HS-27A (cell line): ENCODE measurements at regions not wholly inside any gene's neighbourhood (a gene's known extent, or its start where the extent isn't known, plus 50 kb on each side); places are given as distances from the start of the nearest gene placed in this dataset.
"Not testable (repeated sequence)": the region's sequence is repeated elsewhere in the genome, so short reads cannot be mapped to it uniquely, and the experiment has no call there.

Experiments used
- DNase-seq: peaks from one replicate; pipeline ENCODE4 v3.0.0-alpha.2; 2012; ENCODE audit warnings: low read depth, missing footprints

DNA sequence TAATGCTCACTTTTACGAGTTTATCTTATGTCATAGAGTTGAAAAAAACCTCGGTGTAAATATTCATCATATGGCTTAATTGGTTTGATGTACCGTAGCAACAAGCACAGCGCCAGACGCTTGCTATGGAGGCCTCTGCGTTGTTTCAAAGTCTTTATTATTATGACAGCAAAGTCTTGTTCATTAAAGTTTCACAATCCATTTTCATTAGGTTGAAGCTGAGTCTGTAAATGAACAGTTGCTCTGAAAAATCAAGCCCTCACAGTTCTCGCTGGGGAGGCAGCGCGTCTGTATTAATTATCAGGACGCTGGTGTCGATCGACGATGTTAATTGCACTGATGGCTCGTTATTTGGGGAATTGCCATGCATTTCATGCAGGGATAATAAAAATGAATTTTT, 185.6 kb downstream of the INSC start:
- no peak for DNase-seq

GRCh38 chr11:15307619-15308024, 192.9 kb downstream of the INSC start:
- DNase-seq = no peak

GRCh38 chr11:15308840-15309239, 194.1 kb downstream of the INSC start:
- no peak for DNase-seq

- no peak for DNase-seq
These were observed 194.6 kb downstream of the INSC start for GRCh38 chr11:15309296-15309695.

DNA sequence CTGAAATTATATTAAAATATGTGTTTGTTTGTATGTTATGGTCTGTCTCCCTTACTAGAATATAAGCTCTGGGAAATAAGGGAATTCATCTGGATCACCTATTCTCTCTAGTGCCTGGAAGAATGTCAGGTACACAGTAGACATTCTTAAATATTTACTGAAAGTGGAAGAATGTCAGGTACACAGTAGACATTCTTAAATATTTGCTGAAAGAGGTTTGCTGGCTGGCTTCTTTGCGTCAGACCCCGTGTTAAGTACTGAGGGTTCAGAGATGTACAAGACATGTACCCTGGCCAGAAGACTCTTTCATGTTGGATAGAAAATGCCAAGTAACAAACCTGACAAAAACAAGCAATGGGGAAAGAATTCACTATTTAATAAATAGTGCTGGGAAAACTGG, 199.1 kb downstream of the INSC start:
- DNase-seq = no peak

GRCh38 chr11:15318814-15319213, 204.1 kb downstream of the INSC start:
- no peak for DNase-seq

DNA sequence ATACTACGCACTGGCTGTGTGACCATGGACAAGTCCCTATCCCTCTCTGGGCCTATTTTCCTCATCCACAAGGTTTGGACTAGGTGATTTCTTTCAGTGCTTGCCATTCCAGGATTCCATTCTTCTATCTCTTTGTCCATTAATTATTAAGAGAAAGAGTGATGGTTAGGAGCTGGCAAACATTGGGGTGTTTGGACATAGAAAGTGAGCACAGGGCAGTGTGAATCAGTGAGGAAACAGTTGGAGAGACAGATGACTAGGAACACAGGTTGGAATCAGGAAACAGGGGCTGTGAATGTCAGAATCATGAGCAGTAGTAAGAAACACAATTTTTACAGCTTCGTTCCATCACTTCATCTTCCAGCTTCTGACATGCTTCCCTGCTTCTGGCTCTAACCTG, 211.8 kb downstream of the INSC start:
- no peak for DNase-seq

- peak; percentile 7 for DNase-seq
These were observed 213.1 kb downstream of the INSC start for GRCh38 chr11:15327786-15328231.

DNA sequence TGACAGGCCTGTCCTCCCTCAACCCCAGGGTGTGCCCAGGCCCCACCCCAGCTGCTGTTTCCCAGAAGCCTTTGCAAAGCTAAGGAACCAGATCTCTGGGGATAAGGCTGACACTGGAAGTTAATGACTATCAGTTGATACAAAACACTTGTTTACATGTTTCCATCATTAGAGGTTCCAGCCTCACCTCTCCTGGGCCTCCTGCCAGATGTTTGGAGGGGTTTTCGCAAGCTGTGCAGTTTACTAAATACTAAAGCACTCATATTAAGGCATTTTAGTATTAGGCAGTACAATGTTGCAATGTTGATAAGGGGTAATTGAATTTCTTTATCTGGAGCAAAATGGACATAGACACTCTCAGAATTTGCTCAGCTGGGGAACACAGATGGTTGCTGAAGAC, 218.7 kb downstream of the INSC start:
- no peak for DNase-seq

- DNase-seq = no peak
These were observed 220.0 kb downstream of the INSC start for GRCh38 chr11:15334766-15335165.

DNA sequence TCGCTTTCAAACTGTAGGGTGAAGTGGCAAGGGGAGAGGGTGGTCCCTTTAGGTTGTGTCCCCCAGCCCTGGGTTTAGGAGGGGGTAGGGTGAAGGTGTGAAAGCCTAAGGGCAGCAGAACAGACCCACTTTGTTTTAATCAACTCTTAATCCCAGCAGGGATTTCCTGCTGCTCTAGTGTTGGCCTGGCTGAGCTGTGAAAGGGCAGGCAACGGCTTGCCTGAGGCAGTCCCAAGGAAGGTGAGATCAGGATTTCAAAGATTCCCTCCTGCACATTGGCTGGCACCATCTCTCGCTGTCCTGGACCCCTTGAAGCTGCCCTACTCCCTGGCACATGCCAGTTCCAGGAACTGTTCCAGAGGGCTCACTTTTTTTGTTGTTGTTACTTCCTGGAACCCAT, 221.3 kb downstream of the INSC start:
- DNase-seq = no peak

- no peak for DNase-seq
These were observed 224.6 kb downstream of the INSC start for GRCh38 chr11:15339302-15339701.

DNA sequence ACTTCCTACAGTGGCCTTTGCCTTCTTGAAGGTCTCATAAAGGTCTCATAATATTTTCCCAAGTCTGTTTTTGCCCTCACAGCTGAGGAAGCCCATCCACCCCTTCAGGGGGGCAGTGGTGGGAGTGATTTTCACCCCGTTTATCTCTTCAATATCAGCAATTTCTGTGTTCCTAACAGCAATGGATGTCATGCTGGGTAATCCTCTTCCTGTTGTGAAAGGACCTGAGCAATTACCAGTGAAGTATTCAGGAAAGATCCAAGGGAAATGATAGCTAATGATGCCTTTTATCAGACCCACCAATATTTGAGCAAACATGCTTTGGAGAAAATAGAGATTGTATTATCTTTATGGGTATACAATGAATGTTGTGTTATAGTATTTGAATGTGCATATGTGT, 226.9 kb downstream of the INSC start:
- no peak for DNase-seq

GRCh38 chr11:15342163-15342562, 227.4 kb downstream of the INSC start:
- no peak for DNase-seq

DNA sequence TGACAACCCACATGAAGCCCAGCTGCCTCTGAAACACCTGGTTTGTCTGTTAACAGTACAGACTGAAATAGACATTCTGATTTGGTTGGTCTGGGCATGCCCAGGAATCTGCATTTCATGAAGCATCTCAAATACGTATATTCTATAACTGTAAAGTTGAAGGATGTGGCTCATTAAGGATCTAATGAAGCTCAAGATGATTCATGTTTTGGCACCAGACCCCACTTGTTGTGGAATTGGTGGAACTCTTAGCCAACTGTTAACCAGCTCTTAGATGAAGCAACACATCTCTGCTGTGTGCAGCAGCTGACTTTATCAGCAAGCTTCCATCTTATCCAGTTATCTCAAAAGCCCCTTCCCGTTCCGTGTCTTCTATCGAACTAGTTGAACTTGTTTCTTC, 232.2 kb downstream of the INSC start:
- DNase-seq = no peak

GRCh38 chr11:15347969-15348734, 233.4 kb downstream of the INSC start:
- no peak for DNase-seq

DNA sequence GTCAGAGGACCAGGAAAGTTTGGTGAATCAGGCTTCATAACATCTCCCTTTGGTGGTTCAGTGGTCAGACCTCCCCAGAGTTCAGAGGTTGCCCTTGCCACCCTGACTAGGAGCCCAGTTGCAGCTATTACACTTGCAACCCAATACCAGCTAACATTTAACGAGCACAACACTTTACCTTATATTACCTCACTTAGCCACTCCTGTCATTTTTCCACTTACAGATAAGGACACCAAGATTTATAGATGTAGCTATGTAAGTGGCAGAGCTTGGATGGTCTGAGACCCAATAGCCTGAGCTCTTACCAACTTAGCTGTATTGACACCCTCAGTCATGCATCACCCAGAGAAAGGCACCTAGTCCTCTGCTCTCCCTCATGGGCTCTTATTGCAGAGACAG, 234.7 kb downstream of the INSC start:
- no peak for DNase-seq

GRCh38 chr11:15361316-15361715, 246.6 kb downstream of the INSC start:
- DNase-seq = no peak

GRCh38 chr11:15365286-15365685, 250.6 kb downstream of the INSC start:
- not testable (repeated sequence) for DNase-seq

DNA sequence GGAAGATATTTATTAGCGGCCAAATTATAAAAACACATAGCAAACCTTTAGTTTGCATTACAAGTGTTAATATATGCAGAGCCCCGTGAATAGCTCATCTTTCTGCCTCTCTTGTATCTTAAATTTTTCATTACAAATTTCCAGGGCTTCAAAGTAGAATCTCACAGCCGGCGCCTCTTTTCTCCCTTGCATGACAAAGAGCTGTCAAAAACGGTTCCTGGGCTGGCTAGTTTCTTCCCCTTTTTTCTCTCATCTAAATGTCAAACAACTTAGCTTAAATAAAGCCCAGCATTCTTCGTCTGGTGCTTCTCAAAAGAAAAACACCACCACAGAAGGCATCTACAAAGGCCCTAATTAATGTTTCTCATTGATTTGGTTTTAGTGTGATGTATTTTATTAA, 253.0 kb downstream of the INSC start:
- no peak for DNase-seq

GRCh38 chr11:15370495-15371147, 255.9 kb downstream of the INSC start:
- no peak for DNase-seq

GRCh38 chr11:15371533-15371932, 256.8 kb downstream of the INSC start:
- no peak for DNase-seq

- DNase-seq = no peak
These were observed 259.7 kb downstream of the INSC start for GRCh38 chr11:15374418-15374817.

- no peak for DNase-seq
These were observed 264.2 kb downstream of the INSC start for GRCh38 chr11:15378941-15379340.
